ENCODE measurements at regions not wholly inside any gene's neighbourhood (a gene's known extent, or its start where the extent isn't known, plus 50 kb on each side); places are given as distances from the start of the nearest gene placed in this dataset.

GRCh38 chr7:123393623-123394022 is 140.8 kb downstream of the IQUB start:
- no peak for TF ChIP-seq POLR2A (IDR thresholded peaks at IDR 0.05)
- TF ChIP-seq, protein P1, sequence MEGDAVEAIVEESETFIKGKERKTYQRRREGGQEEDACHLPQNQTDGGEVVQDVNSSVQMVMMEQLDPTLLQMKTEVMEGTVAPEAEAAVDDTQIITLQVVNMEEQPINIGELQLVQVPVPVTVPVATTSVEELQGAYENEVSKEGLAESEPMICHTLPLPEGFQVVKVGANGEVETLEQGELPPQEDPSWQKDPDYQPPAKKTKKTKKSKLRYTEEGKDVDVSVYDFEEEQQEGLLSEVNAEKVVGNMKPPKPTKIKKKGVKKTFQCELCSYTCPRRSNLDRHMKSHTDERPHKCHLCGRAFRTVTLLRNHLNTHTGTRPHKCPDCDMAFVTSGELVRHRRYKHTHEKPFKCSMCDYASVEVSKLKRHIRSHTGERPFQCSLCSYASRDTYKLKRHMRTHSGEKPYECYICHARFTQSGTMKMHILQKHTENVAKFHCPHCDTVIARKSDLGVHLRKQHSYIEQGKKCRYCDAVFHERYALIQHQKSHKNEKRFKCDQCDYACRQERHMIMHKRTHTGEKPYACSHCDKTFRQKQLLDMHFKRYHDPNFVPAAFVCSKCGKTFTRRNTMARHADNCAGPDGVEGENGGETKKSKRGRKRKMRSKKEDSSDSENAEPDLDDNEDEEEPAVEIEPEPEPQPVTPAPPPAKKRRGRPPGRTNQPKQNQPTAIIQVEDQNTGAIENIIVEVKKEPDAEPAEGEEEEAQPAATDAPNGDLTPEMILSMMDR (IDR thresholded peaks at IDR 0.05 in 8 of 11, conservative IDR thresholded peaks at IDR 0.05 in 3 of 11), result no peak
- no peak for TF ChIP-seq POLR2AphosphoS5 (IDR thresholded peaks at IDR 0.05)

All from spleen (tissue), 7 donors.